ENCODE measurements at regions not wholly inside any gene's neighbourhood (a gene's known extent, or its start where the extent isn't known, plus 50 kb on each side); places are given as distances from the start of the nearest gene placed in this dataset.

- DNase-seq: no peak
Observed at GRCh38 chr20:52817511-52817910, 154.6 kb upstream of the TSHZ2 start.

GRCh38 chr20:52814371-52814770 is 157.8 kb upstream of the TSHZ2 start:
- DNase-seq: no peak

DNA sequence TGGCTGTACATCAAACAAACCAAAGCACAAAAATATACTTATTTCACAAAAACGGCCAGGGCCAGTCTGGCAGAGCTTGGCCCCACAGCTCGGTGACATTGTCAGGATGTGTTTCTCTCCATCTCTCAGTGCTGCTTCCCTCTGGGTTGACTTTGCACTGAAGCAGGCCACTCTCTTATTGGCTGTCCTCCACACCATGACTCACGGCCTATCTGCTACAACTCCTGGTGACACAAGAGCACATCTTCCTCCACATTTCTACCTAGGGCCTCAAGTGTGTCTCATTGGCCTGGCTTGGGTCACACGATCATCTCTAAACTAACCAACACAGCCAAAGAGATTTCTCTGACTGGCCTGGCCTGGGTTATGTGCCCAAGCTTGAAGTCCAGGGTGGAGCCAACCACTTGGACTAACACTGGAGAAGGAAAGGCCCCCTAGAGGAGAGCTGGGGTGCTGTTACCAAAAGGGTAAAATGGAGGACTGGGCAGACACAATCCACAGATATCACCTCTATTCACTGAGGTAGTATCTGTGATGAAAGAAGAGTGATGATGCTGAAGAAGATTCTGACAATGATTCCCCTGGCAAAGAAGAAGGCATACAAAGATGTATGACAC is 159.8 kb upstream of the TSHZ2 start:
- DNase-seq: no peak

- DNase-seq: no peak
Observed at GRCh38 chr20:52809003-52809402, 163.2 kb upstream of the TSHZ2 start.

GRCh38 chr20:52806918-52807317 is 165.2 kb upstream of the TSHZ2 start:
- no peak for DNase-seq

DNA sequence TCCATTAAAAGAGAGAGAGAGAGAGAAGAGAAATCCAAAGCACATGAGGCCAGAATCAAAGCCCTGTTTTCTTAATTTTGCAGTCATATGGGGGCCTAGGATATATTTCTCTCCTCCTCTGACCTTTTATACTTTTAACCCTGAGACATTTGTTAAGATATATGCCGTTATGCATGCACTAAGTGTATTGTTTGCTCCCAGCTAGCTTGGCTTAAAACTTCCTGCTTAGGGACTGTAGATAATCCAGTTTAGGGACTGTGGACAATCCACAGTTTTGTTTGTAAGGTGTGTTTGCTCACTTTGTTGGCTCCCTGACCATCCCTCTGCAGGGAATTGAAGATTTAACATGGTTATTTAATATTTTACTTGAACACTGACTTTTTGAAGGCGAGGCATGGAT is 166.3 kb upstream of the TSHZ2 start:
- DNase-seq: no peak

DNA sequence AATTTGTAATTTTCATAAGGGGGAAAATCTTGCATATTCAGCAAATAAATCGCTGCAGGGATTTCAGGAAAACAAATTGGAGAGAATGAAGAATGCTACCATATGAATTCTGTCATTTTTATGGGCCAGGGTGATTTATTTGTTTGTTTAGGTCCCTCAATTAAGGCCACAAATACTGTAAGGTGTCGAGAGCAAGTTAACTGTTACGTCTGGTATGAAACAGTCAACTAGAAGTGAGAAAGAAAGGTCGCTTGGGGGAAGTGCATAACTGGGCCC is 166.9 kb upstream of the TSHZ2 start:
- no peak for DNase-seq

GRCh38 chr20:52804497-52805295 is 167.5 kb upstream of the TSHZ2 start:
- DNase-seq: no peak

DNA sequence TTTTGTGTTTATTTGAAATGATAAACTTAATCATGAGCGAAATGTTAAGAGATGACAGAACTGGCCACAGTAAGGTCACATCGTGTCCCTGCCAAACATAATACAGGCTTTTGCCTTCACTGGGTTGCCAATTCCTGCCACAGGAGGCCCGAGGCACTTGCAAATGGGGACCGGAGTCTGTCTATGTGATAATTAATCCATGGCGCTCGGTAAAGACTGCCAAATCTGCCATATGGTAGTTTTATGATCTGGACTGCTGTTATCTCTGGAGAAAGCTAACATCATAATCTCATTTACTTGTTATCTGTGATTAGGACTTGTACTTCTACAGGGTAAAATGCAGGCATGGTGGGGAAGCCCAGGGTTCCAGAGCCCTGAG is 170.5 kb upstream of the TSHZ2 start:
- DNase-seq: no peak

DNA sequence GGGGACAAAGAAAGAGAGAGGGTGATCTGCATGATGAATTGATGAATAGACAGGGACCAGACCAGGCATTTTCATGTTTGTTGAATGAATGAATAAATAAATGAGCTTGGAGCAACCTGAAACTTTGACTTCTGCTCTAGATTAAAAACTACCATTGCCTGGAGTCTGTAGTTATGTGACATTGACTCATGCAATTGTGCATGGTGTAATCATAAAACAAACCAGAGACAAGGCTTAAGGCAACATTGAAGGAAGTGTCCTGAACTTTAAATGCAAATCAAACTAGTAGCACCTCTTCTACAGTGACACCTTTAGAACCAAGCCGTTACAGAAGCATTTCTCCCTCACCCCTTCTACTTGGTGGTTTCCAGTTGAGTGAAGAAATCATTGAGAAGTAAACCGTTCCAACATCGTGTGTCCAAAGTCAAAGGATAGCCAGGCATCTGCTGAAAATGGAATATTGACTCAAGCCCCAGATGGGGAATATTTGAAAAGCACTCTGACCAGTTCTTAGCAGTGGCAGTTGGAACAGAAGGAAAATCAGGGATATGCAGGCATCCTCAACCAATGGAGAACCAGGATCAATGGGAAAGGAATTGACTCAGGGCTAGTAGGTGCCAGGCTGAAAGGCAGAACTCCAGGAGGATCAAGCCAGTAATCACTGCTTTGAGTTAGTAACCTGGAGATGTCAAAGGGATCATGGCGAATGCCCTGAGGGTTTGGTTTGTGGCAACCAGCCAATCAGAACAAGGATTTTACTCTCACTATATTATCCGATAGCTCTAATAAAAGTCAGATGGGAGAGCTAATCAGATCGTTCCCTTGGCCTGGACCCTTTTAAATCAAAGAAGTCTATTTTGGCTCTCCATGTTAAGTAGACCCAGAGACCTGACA is 171.2 kb upstream of the TSHZ2 start:
- DNase-seq: no peak

DNA sequence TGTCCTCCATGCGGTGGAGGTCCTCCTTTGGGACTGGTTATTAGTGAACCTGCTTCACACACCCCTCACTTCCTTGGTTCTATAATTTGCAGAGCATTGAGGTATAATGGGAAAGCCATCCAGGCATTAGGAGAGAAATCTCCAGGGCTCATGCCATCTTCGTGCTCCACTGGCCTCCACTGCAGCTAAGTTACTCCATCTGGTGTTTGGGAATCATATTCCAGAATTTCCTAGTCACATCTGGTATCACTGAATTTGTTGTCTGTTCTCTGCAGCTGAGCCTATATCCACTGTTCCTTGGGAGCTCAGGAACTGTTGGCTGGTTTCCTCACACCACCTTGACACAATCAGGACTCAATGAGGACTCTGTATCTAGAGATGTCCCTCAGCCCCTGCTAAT is 173.0 kb upstream of the TSHZ2 start:
- DNase-seq: no peak

DNA sequence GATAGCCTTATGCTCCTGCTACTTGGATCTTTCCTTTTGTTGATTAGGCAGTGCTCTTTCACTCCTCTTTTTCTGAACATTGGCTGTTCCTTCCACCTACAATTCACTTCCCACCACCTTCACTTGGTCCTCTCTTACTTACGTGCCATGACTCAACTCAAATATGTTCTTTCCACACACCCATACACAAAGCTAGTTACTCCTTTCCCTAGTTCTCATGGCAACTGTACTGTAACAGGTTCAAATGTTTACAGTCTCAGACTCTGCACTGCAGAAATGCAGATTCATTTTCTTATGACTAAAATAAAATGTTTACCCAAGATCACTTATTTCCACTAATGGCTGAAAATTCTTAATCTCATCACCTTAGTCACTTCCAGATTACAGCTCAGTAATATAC is 174.0 kb upstream of the TSHZ2 start:
- DNase-seq: no peak

GRCh38 chr20:52794853-52795252 is 177.3 kb upstream of the TSHZ2 start:
- DNase-seq: no peak

- no peak for DNase-seq
Observed at GRCh38 chr20:52793339-52793963, 178.7 kb upstream of the TSHZ2 start.

DNA sequence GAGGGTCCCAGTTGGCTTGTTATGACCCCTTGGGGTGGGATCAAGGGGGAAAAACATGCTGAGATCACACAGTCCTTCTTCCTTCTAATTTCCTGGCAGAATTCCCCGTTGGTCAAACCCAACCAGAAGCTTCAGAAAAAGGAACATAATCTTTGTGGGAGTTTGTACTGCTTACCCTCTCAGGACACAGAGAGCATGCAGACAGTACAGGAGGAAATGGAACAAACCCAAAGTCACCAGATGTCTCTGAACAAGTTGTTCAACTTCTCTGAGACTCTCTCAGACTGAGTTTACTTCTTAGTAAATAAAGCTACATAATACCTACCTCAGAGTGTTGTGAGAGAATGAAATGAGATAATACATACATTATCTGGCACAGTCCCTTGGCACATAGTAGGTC is 181.1 kb upstream of the TSHZ2 start:
- DNase-seq: no peak

- DNase-seq: no peak
Observed at GRCh38 chr20:52789716-52790115, 182.4 kb upstream of the TSHZ2 start.

DNA sequence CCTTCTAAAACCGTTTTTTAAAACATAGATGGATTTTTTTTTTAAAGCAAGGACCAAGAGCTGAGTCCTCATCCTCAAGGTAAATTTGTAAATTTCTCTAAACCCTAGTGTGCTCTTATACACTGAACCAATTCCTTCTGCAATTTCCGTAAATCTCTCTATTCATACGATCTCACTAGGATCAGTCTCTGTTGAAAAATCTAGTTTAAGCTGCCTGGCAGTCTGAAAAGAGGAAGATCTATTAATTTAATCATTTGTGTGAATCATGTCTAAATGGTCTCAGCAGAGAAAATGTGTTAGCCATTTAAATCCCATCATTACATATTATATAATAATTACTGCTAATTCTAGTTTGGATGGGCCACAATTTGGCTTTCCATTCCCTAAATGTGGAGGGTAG is 184.2 kb upstream of the TSHZ2 start:
- DNase-seq: no peak

DNA sequence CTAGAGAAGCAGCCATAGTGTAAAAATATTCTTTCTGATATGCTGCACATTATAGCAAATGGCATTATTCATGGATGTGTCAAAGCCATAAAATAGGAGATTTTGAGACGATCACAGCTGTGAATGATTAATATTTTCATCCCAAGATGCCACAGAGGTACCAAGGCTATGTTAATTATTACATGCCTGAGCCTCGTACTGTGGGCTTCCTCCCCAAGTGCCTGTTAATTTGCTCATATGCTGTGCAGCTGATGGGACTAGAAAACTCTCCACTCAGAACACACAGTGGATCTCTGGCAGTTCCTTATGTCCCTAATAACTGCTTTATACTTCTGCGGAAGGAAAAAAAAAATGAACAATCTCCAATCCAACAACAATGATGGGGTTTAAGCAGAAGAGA is 184.9 kb upstream of the TSHZ2 start:
- no peak for DNase-seq

- DNase-seq: no peak
Observed at GRCh38 chr20:52785679-52786078, 186.5 kb upstream of the TSHZ2 start.

DNA sequence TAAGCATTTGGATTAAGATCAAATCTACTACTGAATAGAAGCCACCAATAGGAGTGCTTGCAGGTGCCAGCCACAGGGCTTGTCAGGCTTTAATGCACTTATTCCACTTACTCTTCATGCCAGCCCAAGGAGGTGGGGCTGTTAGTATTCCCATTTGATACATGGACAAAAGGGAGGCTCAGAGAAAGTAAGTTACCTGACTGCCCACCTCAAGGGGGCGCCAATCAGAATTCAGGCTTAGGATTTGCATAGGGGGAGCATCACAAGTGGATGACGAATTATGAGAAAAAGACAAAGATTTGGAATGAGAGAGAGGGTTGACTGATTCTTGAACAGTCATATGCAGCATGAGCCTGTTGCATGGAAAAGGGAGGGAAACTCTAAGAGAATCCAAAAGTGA is 188.4 kb upstream of the TSHZ2 start:
- DNase-seq: no peak

GRCh38 chr20:52780462-52780861 is 191.7 kb upstream of the TSHZ2 start:
- DNase-seq: no peak

DNA sequence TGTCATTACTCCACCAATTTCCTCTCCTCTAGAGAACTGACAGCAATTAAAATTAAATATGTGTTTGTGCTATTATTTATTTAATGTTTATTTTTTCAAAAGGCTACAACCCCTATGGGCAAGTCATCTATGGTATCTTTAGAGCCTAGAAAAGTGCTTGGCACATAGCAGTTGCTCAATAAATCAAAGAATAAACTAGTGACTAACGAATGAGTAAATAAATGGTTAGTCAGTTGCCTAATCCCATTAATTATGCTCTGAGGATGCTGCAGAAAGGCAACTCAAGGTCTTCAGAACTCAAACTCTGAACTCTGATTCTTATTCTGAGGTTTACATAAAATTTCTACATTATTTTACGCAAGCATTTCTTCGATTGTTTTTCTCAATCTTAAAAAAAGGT is 193.0 kb upstream of the TSHZ2 start:
- DNase-seq: no peak

DNA sequence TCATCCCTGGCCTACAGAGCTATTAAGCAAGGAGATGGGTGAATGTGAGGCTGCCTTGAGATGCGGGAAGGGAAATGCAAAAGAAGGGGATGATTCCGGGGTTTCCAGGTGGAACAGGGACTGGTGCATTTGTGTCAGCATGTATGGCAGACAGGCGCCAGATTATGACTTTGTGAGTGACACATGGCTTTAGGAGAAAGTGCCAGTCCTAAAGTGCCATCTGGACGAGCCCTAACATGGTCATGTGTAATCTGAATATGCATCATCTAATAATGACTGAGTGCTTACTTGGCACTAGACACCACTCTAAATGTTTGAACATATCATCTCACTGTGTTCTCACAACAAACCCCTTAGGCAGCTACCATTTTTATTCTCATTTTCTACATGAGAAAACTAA is 195.0 kb upstream of the TSHZ2 start:
- no peak for DNase-seq

GRCh38 chr20:52775786-52776185 is 196.4 kb upstream of the TSHZ2 start:
- DNase-seq: no peak
